HCT116 (cell line): ENCODE measurements at regions not wholly inside any gene's neighbourhood (a gene's known extent, or its start where the extent isn't known, plus 50 kb on each side); places are given as distances from the start of the nearest gene placed in this dataset.

ENCODE experiments used
- CEBPB ChIP-seq: IDR thresholded peaks from 2 replicates; pipeline ENCODE4 v1.6.1; 2012; ENCODE audit warnings: low read depth
- EZH2 ChIP-seq: fragments of 200-600 bp; sonication (generic); IDR thresholded peaks from 2 replicates; pipeline ENCODE4 v1.6.1; 2017; ENCODE audit warnings: antibody characterized with exemption, mixed run types
- RAD21 ChIP-seq: IDR thresholded peaks from 2 replicates; pipeline ENCODE4 v1.6.1; 2012; ENCODE audit warnings: low read depth, mild to moderate bottlenecking
- TF ChIP-seq, protein P1 (sequence below), 3 experiments: fragments of 200-600 bp in 1 of 3; sonication (generic) in 1 of 3; IDR thresholded peaks in 2 of 3; conservative IDR thresholded peaks in 1 of 3; 2 replicates each; pipeline ENCODE4 v1.5.1; 2012 to 2017; ENCODE audit warnings: low read depth in 2 of 3, low read length in 2 of 3, antibody characterized with exemption in 1 of 3, borderline replicate concordance in 1 of 3, control low read depth in 1 of 3, mild to moderate bottlenecking in 1 of 3, mixed read lengths in 1 of 3, mixed run types in 1 of 3, moderate library complexity in 1 of 3; ENCODE audit not compliant: insufficient read depth in 1 of 3

DNA sequence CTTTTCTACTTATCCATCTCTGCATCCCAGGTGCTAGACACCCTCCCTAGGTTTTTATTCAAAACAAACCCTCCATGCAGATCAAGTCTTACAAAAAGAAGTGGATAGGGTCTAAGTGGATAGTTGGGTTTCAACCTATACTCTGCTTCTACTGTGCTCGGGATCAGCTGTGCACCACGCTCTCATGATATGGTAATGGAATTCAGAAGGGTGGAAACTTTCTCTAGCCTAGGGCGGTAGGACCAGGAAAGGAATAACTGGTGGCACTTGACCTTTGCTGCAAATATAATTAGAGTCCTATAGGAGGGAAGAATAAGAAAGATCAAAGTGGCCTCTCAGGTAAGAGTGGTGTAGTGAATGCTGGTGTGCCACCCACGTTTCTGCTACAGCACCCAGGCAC is 272.9 kb downstream of the GPD2 start:
- TF ChIP-seq CEBPB (no peak), EZH2 (no peak), RAD21 (no peak)
- TF ChIP-seq, protein P1, sequence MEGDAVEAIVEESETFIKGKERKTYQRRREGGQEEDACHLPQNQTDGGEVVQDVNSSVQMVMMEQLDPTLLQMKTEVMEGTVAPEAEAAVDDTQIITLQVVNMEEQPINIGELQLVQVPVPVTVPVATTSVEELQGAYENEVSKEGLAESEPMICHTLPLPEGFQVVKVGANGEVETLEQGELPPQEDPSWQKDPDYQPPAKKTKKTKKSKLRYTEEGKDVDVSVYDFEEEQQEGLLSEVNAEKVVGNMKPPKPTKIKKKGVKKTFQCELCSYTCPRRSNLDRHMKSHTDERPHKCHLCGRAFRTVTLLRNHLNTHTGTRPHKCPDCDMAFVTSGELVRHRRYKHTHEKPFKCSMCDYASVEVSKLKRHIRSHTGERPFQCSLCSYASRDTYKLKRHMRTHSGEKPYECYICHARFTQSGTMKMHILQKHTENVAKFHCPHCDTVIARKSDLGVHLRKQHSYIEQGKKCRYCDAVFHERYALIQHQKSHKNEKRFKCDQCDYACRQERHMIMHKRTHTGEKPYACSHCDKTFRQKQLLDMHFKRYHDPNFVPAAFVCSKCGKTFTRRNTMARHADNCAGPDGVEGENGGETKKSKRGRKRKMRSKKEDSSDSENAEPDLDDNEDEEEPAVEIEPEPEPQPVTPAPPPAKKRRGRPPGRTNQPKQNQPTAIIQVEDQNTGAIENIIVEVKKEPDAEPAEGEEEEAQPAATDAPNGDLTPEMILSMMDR (IDR thresholded peaks at IDR 0.05 in 2 of 3, conservative IDR thresholded peaks at IDR 0.05 in 1 of 3; ENCODE audit: borderline replicate concordance in 1 of 3, insufficient read depth in 1 of 3, low read depth in 2 of 3, low read length in 2 of 3) = no peak
